C4-2B (cell line): ENCODE measurements at regions not wholly inside any gene's neighbourhood (a gene's known extent, or its start where the extent isn't known, plus 50 kb on each side); places are given as distances from the start of the nearest gene placed in this dataset.

Source experiments
- H3K27ac ChIP-seq: fragments of 450-650 bp; 2 replicates; pipeline ENCODE4 v1.5.1; 2017
- CTCF ChIP-seq: fragments of 450-650 bp; conservative IDR thresholded peaks from 2 replicates; pipeline ENCODE4 v1.5.1; 2017; ENCODE audit warnings: mild to moderate bottlenecking
- ZFX ChIP-seq: fragments of 450-650 bp; IDR thresholded peaks from 2 replicates; pipeline ENCODE4 v1.6.1; 2017

GRCh38 chr3:14351617-14352001, 50.8 kb upstream of the SLC6A6 start:
- no peak overlapping the region for H3K27ac ChIP-seq
- TF ChIP-seq CTCF (no peak), ZFX (no peak)

- TF ChIP-seq CTCF = no peak
- TF ChIP-seq ZFX = no peak
- no peak overlapping the region for H3K27ac ChIP-seq
Observed at GRCh38 chr3:14352002-14352627, 50.3 kb upstream of the SLC6A6 start.
